Rectal smooth muscle tissue (tissue), 1 donor: ENCODE measurements at regions not wholly inside any gene's neighbourhood (a gene's known extent, or its start where the extent isn't known, plus 50 kb on each side); places are given as distances from the start of the nearest gene placed in this dataset.

Experiments
- H3K27ac ChIP-seq: one replicate; pipeline ENCODE4 v1.7.0; 2013; ENCODE audit warnings: low read depth, low read length, inconsistent platforms
- H3K27me3 ChIP-seq: one replicate; pipeline ENCODE4 v1.7.0; 2013; ENCODE audit warnings: low read length; ENCODE audit not compliant: control insufficient read depth, insufficient read depth
- H3K36me3 ChIP-seq: one replicate; pipeline ENCODE4 v1.7.0; 2013; ENCODE audit warnings: low read length; ENCODE audit not compliant: control insufficient read depth, insufficient read depth
- H3K4me1 ChIP-seq: one replicate; pipeline ENCODE4 v1.7.0; 2013; ENCODE audit warnings: low read length; ENCODE audit not compliant: control insufficient read depth, insufficient read depth
- H3K4me3 ChIP-seq: one replicate; pipeline ENCODE4 v1.7.0; 2013; ENCODE audit warnings: low read length
- H3K9ac ChIP-seq: one replicate; pipeline ENCODE4 v1.7.0; 2013; ENCODE audit warnings: low read length

- no peaks in the 10 kb centered on the region for H3K36me3 ChIP-seq
- no peak overlapping the region for H3K4me3 ChIP-seq
- peaks cover 2% of the 10 kb centered on the region for H3K4me1 ChIP-seq
- no peak overlapping the region for H3K27ac ChIP-seq
- no peak overlapping the region for H3K9ac ChIP-seq
- no peaks in the 10 kb centered on the region for H3K27me3 ChIP-seq
Observed at GRCh38 chr14:87153901-87154300, 839.1 kb downstream of the GALC start.

DNA sequence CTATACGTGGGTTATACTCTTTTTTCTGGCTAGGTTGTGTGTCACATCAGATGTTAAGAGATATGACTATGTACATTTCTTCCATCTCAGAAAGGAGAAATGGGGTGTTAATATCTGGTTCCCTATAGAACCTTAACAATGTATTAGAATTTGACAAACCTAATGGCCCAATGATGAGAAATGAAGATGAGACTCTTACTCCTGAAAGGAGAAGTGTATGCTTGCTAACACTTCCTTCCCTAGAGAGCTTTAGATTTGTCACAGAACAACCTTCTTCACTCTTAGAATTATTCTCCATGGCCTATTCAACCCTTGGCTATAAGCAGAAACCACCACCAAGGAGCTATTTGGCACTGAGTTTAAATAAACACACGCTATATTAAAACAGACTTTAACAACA lies 839.6 kb downstream of the GALC start:
- H3K4me3 ChIP-seq: no peak overlapping the region
- no peaks in the 10 kb centered on the region for H3K27me3 ChIP-seq
- no peak overlapping the region for H3K9ac ChIP-seq
- peaks cover 2% of the 10 kb centered on the region for H3K4me1 ChIP-seq
- H3K36me3 ChIP-seq: no peaks in the 10 kb centered on the region
- no peak overlapping the region for H3K27ac ChIP-seq

DNA sequence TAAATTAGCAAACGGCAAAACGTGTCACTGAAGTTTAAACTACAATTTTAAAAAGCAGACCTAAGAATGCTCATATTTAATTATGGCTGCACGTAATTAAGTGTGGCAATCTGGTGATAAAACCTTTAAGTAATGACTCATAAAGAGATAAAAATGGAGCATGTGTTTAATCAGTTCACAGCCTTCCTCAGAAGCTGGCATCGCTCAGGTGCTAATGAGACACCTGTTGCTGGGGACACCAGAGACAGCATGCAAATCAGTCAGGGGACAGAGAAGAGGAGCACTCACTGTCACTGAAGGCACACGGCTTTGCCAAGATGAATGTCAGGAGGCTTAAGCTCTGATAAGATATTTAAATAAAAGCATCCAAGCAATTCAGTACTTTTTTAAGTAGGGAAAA lies 840.3 kb downstream of the GALC start:
- Histone ChIP-seq H3K4me3 (no peak overlapping the region), H3K4me1 (peaks cover 2% of the 10 kb centered on the region), H3K27ac (no peak overlapping the region), H3K27me3 (no peaks in the 10 kb centered on the region), H3K9ac (no peak overlapping the region), H3K36me3 (no peaks in the 10 kb centered on the region)

- H3K4me1 ChIP-seq: peaks cover 2% of the 10 kb centered on the region
- H3K4me3 ChIP-seq: no peak overlapping the region
- H3K27me3 ChIP-seq: no peaks in the 10 kb centered on the region
- H3K27ac ChIP-seq: no peak overlapping the region
- H3K36me3 ChIP-seq: no peaks in the 10 kb centered on the region
- H3K9ac ChIP-seq: no peak overlapping the region
Observed at GRCh38 chr14:87149583-87150354, 843.2 kb downstream of the GALC start.

DNA sequence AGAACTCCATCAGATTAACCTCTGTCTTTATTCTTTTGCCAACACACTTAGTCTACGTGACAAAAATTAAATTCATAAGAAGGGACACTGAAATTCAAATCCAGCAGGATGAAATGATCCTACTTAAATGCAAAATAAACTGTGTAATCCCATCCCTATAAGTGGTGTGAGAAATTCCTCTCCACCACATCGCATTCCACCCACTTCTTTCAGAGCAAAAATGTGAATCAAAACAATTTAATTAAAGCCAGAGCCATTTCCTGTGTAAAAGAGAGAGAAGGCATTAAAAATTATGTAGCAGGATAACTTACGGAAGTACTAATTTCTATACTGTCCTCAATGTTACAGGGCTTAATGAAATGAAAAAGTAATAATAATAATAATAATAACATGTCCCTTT lies 844.3 kb downstream of the GALC start:
- Histone ChIP-seq H3K4me1 (peaks cover 2% of the 10 kb centered on the region), H3K36me3 (no peaks in the 10 kb centered on the region), H3K4me3 (no peak overlapping the region), H3K27ac (no peak overlapping the region), H3K27me3 (no peaks in the 10 kb centered on the region), H3K9ac (no peak overlapping the region)

- no peaks in the 10 kb centered on the region for H3K27me3 ChIP-seq
- no peak overlapping the region for H3K9ac ChIP-seq
- no peak overlapping the region for H3K4me3 ChIP-seq
- H3K4me1 ChIP-seq: no peaks in the 10 kb centered on the region
- no peak overlapping the region for H3K27ac ChIP-seq
- no peaks in the 10 kb centered on the region for H3K36me3 ChIP-seq
Observed at GRCh38 chr14:87142551-87143211, 850.3 kb downstream of the GALC start.

- Histone ChIP-seq H3K27me3 (no peaks in the 10 kb centered on the region), H3K27ac (no peak overlapping the region), H3K4me1 (no peaks in the 10 kb centered on the region), H3K9ac (no peak overlapping the region), H3K4me3 (no peak overlapping the region), H3K36me3 (no peaks in the 10 kb centered on the region)
Observed at GRCh38 chr14:87141801-87142200, 851.2 kb downstream of the GALC start.

- Histone ChIP-seq H3K4me3 (no peak overlapping the region), H3K9ac (no peak overlapping the region), H3K36me3 (no peaks in the 10 kb centered on the region), H3K27ac (no peak overlapping the region), H3K4me1 (no peaks in the 10 kb centered on the region), H3K27me3 (no peaks in the 10 kb centered on the region)
Observed at GRCh38 chr14:87139299-87139698, 853.7 kb downstream of the GALC start.

DNA sequence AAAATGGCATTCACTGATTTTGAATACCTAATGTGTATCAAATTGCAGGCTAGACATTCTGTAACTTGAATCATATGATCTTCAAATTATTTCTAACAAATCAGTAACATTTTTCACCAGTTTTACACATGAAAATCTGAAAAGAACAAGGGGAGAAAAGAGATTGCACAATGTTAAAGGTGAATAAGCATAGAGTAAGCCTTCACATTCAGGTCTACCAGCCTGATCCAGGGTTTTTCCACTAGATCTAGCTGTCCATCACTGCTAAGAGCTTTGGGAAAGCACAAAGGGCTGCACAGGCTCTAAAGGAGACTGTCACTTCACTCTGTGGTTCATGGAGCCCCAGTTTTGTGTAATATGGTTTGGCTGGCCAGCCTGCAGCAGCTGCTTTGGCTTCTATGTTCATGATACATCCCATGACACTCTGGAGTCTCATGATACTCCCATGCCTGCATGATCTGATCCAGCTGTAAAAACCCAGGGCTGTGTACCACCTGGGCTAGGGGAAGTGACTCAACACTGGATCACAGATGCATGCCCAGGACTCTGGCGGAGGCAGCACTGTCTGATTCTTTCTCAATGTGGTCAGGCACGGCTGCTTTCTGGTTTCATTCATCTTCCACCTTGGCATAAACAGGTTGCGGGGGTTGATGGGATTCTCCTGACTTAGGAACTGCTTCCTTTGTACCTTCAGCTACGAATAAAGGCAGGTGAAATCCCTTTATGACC lies 859.7 kb downstream of the GALC start:
- no peaks in the 10 kb centered on the region for H3K27me3 ChIP-seq

GRCh38 chr14:87131879-87132278 lies 861.1 kb downstream of the GALC start:
- no peaks in the 10 kb centered on the region for H3K4me1 ChIP-seq
- H3K4me3 ChIP-seq: no peak overlapping the region
- H3K9ac ChIP-seq: no peak overlapping the region
- no peak overlapping the region for H3K27ac ChIP-seq
- H3K27me3 ChIP-seq: no peaks in the 10 kb centered on the region
- H3K36me3 ChIP-seq: no peaks in the 10 kb centered on the region

More for the DNA sequence above, 859.7 kb downstream of the GALC start:
- Histone ChIP-seq H3K4me1 (no peaks in the 10 kb centered on the region), H3K4me3 (no peak overlapping the region), H3K9ac (no peak overlapping the region), H3K27ac (no peak overlapping the region), H3K36me3 (no peaks in the 10 kb centered on the region)

GRCh38 chr14:87122166-87122565 lies 870.8 kb downstream of the GALC start:
- Histone ChIP-seq H3K4me1 (no peaks in the 10 kb centered on the region), H3K27ac (no peak overlapping the region), H3K27me3 (no peaks in the 10 kb centered on the region), H3K36me3 (no peaks in the 10 kb centered on the region), H3K9ac (no peak overlapping the region), H3K4me3 (no peak overlapping the region)

GRCh38 chr14:87121716-87122115 lies 871.3 kb downstream of the GALC start:
- no peaks in the 10 kb centered on the region for H3K36me3 ChIP-seq
- no peak overlapping the region for H3K9ac ChIP-seq
- H3K27me3 ChIP-seq: no peaks in the 10 kb centered on the region
- H3K4me1 ChIP-seq: no peaks in the 10 kb centered on the region
- H3K27ac ChIP-seq: no peak overlapping the region
- H3K4me3 ChIP-seq: no peak overlapping the region
